ENCODE measurements at regions not wholly inside any gene's neighbourhood (a gene's known extent, or its start where the extent isn't known, plus 50 kb on each side); places are given as distances from the start of the nearest gene placed in this dataset.

- in situ Hi-C loops (cut with HindIII; ENCODE audit: low sequenced_read_pairs): no loop called here
- no peak for TF ChIP-seq CTCF (IDR thresholded peaks at IDR 0.05; ENCODE audit: low read depth, low read length, missing control alignments)
- H3K4me3 ChIP-seq (ENCODE audit: low read depth, low read length): no peak overlapping the region
- DNase-seq (ENCODE audit: low read depth): no peak
Measured at GRCh38 chr5:117088176-117088575, 513.6 kb upstream of the SEMA6A start.

GRCh38 chr5:117084067-117084466, 509.4 kb upstream of the SEMA6A start:
- in situ Hi-C loops (cut with HindIII; ENCODE audit: low sequenced_read_pairs): no loop called here
- H3K4me3 ChIP-seq (ENCODE audit: low read depth, low read length): no peak overlapping the region
- no peak for DNase-seq (ENCODE audit: low read depth)
- no peak for TF ChIP-seq CTCF (IDR thresholded peaks at IDR 0.05; ENCODE audit: low read depth, low read length, missing control alignments)

GRCh38 chr5:117082977-117083376, 508.4 kb upstream of the SEMA6A start:
- TF ChIP-seq CTCF (IDR thresholded peaks at IDR 0.05; ENCODE audit: low read depth, low read length, missing control alignments): no peak
- no peak overlapping the region for H3K4me3 ChIP-seq (ENCODE audit: low read depth, low read length)
- no peak for DNase-seq (ENCODE audit: low read depth)
- in situ Hi-C loops (cut with HindIII; ENCODE audit: low sequenced_read_pairs): no loop called here

- in situ Hi-C loops (cut with HindIII; ENCODE audit: low sequenced_read_pairs): no loop called here
- no peak overlapping the region for H3K4me3 ChIP-seq (ENCODE audit: low read depth, low read length)
- peak; percentile 42 for TF ChIP-seq CTCF (IDR thresholded peaks at IDR 0.05; ENCODE audit: low read depth, low read length, missing control alignments)
- no peak for DNase-seq (ENCODE audit: low read depth)
Measured at GRCh38 chr5:117077142-117077541, 502.5 kb upstream of the SEMA6A start.

GRCh38 chr5:117072439-117072838, 497.8 kb upstream of the SEMA6A start:
- in situ Hi-C loops (cut with HindIII; ENCODE audit: low sequenced_read_pairs): no loop called here
- H3K4me3 ChIP-seq (ENCODE audit: low read depth, low read length): no peak overlapping the region
- TF ChIP-seq CTCF (IDR thresholded peaks at IDR 0.05; ENCODE audit: low read depth, low read length, missing control alignments): no peak
- DNase-seq (ENCODE audit: low read depth): no peak

- no peak for DNase-seq (ENCODE audit: low read depth)
- no peak overlapping the region for H3K4me3 ChIP-seq (ENCODE audit: low read depth, low read length)
- in situ Hi-C loops (cut with HindIII; ENCODE audit: low sequenced_read_pairs): no loop called here
Measured at GRCh38 chr5:117065800-117066199, 491.2 kb upstream of the SEMA6A start.

More at GRCh38 chr5:117065800-117066199, 491.2 kb upstream of the SEMA6A start:
- TF ChIP-seq CTCF (IDR thresholded peaks at IDR 0.05; ENCODE audit: low read depth, low read length, missing control alignments): no peak
